ENCODE measurements at regions not wholly inside any gene's neighbourhood (a gene's known extent, or its start where the extent isn't known, plus 50 kb on each side); places are given as distances from the start of the nearest gene placed in this dataset.

DNA sequence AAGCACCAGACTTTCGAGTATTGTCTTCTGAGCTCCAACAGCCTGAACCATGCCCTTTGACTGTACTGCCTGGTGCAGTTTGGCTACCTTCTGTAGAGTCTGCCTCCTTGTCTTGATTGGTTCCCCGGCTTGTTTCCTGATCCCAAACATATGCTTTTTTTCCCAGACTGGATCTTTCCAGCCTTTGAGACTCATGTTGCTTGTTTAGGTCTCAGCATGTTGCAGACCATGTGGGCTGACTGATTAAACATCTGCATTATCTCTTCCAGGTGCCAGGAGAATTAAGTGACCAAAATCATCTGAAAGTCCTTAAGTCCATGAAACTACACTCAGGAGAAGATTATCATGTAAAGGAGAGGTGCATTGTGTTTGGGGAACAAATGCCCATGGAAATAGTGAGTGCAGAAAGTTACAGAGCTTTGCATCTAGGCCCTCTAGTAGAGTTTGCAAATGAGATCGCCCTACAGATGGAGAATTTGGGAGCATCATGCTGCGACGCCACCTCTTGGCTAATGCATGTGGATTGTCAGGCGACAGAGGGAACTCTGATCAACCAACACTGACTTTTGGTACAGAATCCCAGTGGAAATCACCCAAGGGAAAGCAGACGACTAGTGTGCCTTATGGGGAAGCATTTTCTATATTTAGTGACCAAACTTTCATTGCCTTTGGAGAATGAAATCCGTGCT, 188.8 kb downstream of the BLID start:
- Histone ChIP-seq H3K9ac (no peak overlapping the region), H4K20me1 (ENCODE audit: insufficient read depth) (no peaks in the 10 kb centered on the region)
- CTCF ChIA-PET, result interaction anchor here (1.4 kb wide), 1 partner anchor 10 kb away, joined by 3 read pairs; no protein-coding TSS in a partner anchor

More for the DNA sequence above, 188.8 kb downstream of the BLID start:
- Histone ChIP-seq H3K4me1 (ENCODE audit: control insufficient read depth in 1 of 2, insufficient read depth in 2 of 2, low read depth in 1 of 2, low read length in 1 of 2) (peaks cover 17 to 20% of the 10 kb centered on the region in 2 experiments), H3F3A (replicated peaks; ENCODE audit: insufficient read depth) (no peaks in the 10 kb centered on the region), H3K27me3 (ENCODE audit: insufficient read depth) (no peaks in the 10 kb centered on the region), H2AFZ (ENCODE audit: low read depth) (no peak overlapping the region), H3K27ac (ENCODE audit: low read depth in 2 of 2, low read length in 1 of 2) (no peak overlapping the region), H3K9me2 (no peaks in the 10 kb centered on the region), H3K79me2 (ENCODE audit: insufficient read depth) (no peaks in the 10 kb centered on the region), H3K4me3 (ENCODE audit: low read depth in 2 of 2, low read length in 1 of 2) (no peak overlapping the region), H3K36me3 (replicated peaks in 1 of 2; ENCODE audit: control insufficient read depth in 1 of 2, insufficient read depth in 2 of 2, low read length in 1 of 2) (no peaks in the 10 kb centered on the region), H3K4me2 (no peak overlapping the region), H3K9me3 (no peaks in the 10 kb centered on the region)
- no peak for DNase-seq
- TF ChIP-seq, protein P1, sequence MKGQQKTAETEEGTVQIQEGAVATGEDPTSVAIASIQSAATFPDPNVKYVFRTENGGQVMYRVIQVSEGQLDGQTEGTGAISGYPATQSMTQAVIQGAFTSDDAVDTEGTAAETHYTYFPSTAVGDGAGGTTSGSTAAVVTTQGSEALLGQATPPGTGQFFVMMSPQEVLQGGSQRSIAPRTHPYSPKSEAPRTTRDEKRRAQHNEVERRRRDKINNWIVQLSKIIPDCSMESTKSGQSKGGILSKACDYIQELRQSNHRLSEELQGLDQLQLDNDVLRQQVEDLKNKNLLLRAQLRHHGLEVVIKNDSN (IDR thresholded peaks at IDR 0.05; ENCODE audit: borderline replicate concordance, low read depth), result no peak
- no peak for TF ChIP-seq RFX5 (IDR thresholded peaks at IDR 0.05; ENCODE audit: low read length)
- TF ChIP-seq, protein P2, sequence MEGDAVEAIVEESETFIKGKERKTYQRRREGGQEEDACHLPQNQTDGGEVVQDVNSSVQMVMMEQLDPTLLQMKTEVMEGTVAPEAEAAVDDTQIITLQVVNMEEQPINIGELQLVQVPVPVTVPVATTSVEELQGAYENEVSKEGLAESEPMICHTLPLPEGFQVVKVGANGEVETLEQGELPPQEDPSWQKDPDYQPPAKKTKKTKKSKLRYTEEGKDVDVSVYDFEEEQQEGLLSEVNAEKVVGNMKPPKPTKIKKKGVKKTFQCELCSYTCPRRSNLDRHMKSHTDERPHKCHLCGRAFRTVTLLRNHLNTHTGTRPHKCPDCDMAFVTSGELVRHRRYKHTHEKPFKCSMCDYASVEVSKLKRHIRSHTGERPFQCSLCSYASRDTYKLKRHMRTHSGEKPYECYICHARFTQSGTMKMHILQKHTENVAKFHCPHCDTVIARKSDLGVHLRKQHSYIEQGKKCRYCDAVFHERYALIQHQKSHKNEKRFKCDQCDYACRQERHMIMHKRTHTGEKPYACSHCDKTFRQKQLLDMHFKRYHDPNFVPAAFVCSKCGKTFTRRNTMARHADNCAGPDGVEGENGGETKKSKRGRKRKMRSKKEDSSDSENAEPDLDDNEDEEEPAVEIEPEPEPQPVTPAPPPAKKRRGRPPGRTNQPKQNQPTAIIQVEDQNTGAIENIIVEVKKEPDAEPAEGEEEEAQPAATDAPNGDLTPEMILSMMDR (IDR thresholded peaks at IDR 0.05), result no peak
- TF ChIP-seq ELF1 (IDR thresholded peaks at IDR 0.05), result no peak
- TF ChIP-seq FOXM1 (IDR thresholded peaks at IDR 0.05; ENCODE audit: low read depth), result no peak
- no peak for TF ChIP-seq TEAD4 (IDR thresholded peaks at IDR 0.05; ENCODE audit: borderline replicate concordance, insufficient read depth)
- TF ChIP-seq, protein P3, sequence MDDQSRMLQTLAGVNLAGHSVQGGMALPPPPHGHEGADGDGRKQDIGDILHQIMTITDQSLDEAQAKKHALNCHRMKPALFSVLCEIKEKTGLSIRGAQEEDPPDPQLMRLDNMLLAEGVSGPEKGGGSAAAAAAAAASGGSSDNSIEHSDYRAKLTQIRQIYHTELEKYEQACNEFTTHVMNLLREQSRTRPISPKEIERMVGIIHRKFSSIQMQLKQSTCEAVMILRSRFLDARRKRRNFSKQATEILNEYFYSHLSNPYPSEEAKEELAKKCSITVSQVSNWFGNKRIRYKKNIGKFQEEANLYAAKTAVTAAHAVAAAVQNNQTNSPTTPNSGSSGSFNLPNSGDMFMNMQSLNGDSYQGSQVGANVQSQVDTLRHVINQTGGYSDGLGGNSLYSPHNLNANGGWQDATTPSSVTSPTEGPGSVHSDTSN (IDR thresholded peaks at IDR 0.05), result no peak
- no peak for TF ChIP-seq MEF2A (IDR thresholded peaks at IDR 0.05; ENCODE audit: borderline replicate concordance, low read depth)
- no peak for TF ChIP-seq CHD2 (IDR thresholded peaks at IDR 0.05; ENCODE audit: low read length, partially characterized antibody)
- TF ChIP-seq, protein P4, sequence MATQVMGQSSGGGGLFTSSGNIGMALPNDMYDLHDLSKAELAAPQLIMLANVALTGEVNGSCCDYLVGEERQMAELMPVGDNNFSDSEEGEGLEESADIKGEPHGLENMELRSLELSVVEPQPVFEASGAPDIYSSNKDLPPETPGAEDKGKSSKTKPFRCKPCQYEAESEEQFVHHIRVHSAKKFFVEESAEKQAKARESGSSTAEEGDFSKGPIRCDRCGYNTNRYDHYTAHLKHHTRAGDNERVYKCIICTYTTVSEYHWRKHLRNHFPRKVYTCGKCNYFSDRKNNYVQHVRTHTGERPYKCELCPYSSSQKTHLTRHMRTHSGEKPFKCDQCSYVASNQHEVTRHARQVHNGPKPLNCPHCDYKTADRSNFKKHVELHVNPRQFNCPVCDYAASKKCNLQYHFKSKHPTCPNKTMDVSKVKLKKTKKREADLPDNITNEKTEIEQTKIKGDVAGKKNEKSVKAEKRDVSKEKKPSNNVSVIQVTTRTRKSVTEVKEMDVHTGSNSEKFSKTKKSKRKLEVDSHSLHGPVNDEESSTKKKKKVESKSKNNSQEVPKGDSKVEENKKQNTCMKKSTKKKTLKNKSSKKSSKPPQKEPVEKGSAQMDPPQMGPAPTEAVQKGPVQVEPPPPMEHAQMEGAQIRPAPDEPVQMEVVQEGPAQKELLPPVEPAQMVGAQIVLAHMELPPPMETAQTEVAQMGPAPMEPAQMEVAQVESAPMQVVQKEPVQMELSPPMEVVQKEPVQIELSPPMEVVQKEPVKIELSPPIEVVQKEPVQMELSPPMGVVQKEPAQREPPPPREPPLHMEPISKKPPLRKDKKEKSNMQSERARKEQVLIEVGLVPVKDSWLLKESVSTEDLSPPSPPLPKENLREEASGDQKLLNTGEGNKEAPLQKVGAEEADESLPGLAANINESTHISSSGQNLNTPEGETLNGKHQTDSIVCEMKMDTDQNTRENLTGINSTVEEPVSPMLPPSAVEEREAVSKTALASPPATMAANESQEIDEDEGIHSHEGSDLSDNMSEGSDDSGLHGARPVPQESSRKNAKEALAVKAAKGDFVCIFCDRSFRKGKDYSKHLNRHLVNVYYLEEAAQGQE (IDR thresholded peaks at IDR 0.05; ENCODE audit: low read depth, low read length), result no peak
- POLR2A ChIA-PET, result no interaction called here
- 78% methylated on average over 8 of the region's 8 CpGs for WGBS (ENCODE audit: low lambda C conversion rate)
